Astrocyte (in vitro differentiated cells and primary cell): ENCODE measurements at regions not wholly inside any gene's neighbourhood (a gene's known extent, or its start where the extent isn't known, plus 50 kb on each side); places are given as distances from the start of the nearest gene placed in this dataset.
A peak's percentile ranks its signal among the peaks of the same experiment; 100 is the strongest.

Experiments used
- DNase-seq: peaks from one replicate; pipeline ENCODE4 v3.0.0-alpha.2; 2010; ENCODE audit warnings: low read depth
- FAIRE-seq: peaks from 2 replicates; lab custom pipeline; 2011; peaks lifted over from hg19 to GRCh38; lab: Jason Lieb, UNC
- H2AFZ ChIP-seq: 2 replicates; pipeline ENCODE4 v1.6.0; 2012; ENCODE audit warnings: low read depth, low read length, inconsistent platforms
- H3K27ac ChIP-seq: 2 replicates; pipeline ENCODE4 v1.5.1; 2011; ENCODE audit warnings: low read depth, low read length, inconsistent platforms
- H3K27me3 ChIP-seq: 2 replicates; pipeline ENCODE4 v1.6.0; 2011; ENCODE audit warnings: low read length, inconsistent platforms; ENCODE audit not compliant: insufficient read depth
- H3K36me3 ChIP-seq: 2 replicates; pipeline ENCODE4 v1.5.1; 2011; ENCODE audit warnings: low read length, inconsistent platforms; ENCODE audit not compliant: insufficient read depth
- H3K4me1 ChIP-seq: 2 replicates; pipeline ENCODE4 v1.5.1; 2011; ENCODE audit warnings: low read length, inconsistent platforms; ENCODE audit not compliant: insufficient read depth
- H3K4me2 ChIP-seq: 2 replicates; pipeline ENCODE4 v1.6.0; 2012; ENCODE audit warnings: low read length, inconsistent platforms
- H3K4me3 ChIP-seq: 2 replicates; pipeline ENCODE4 v1.5.1; 2011; ENCODE audit warnings: low read depth, mild to moderate bottlenecking, low read length, inconsistent platforms; ENCODE audit not compliant: insufficient read depth
- H3K79me2 ChIP-seq: 2 replicates; pipeline ENCODE4 v1.6.0; 2012; ENCODE audit warnings: mild to moderate bottlenecking, low read length, inconsistent platforms; ENCODE audit not compliant: insufficient read depth
- H3K9ac ChIP-seq: 2 replicates; pipeline ENCODE4 v1.6.0; 2012; ENCODE audit warnings: mild to moderate bottlenecking, low read length, inconsistent platforms
- H3K9me3 ChIP-seq: 2 replicates; pipeline ENCODE4 v1.5.1; 2012; ENCODE audit warnings: low read depth, mild to moderate bottlenecking, low read length, inconsistent platforms; ENCODE audit not compliant: insufficient read depth
- H4K20me1 ChIP-seq: 2 replicates; pipeline ENCODE4 v1.6.0; 2012; ENCODE audit warnings: low read length, inconsistent platforms; ENCODE audit not compliant: insufficient read depth
- H3K27ac Mint-ChIP-seq: one replicate; pipeline ENCODE4 v1.8.0; 2021; ENCODE audit warnings: mild to moderate bottlenecking, mixed read lengths; ENCODE audit not compliant: unreplicated experiment
- H3K27me3 Mint-ChIP-seq: one replicate; pipeline ENCODE4 v1.8.0; 2021; ENCODE audit warnings: low read depth, mixed read lengths; ENCODE audit not compliant: unreplicated experiment
- H3K36me3 Mint-ChIP-seq: one replicate; pipeline ENCODE4 v1.8.0; 2021; ENCODE audit warnings: low read depth, mixed read lengths; ENCODE audit not compliant: unreplicated experiment
- H3K4me1 Mint-ChIP-seq: one replicate; pipeline ENCODE4 v1.8.0; 2021; ENCODE audit warnings: low read depth, mixed read lengths; ENCODE audit not compliant: unreplicated experiment
- H3K4me3 Mint-ChIP-seq: one replicate; pipeline ENCODE4 v1.8.0; 2021; ENCODE audit warnings: mild to moderate bottlenecking, moderate library complexity, mixed read lengths; ENCODE audit not compliant: unreplicated experiment
- H3K9me3 Mint-ChIP-seq: one replicate; pipeline ENCODE4 v1.8.0; 2021; ENCODE audit warnings: mild to moderate bottlenecking, mixed read lengths; ENCODE audit not compliant: unreplicated experiment
- EZH2 ChIP-seq: IDR thresholded peaks from 2 replicates; pipeline ENCODE4 v1.6.1; 2012; ENCODE audit warnings: mild to moderate bottlenecking, low read length, inconsistent platforms; ENCODE audit not compliant: insufficient read depth
- TF ChIP-seq, protein P1 (sequence below): IDR thresholded peaks from 2 replicates; pipeline ENCODE4 v1.5.1; 2011; ENCODE audit warnings: low read depth, mild to moderate bottlenecking, inconsistent platforms, low read length, moderate library complexity; ENCODE audit not compliant: insufficient read depth

DNA sequence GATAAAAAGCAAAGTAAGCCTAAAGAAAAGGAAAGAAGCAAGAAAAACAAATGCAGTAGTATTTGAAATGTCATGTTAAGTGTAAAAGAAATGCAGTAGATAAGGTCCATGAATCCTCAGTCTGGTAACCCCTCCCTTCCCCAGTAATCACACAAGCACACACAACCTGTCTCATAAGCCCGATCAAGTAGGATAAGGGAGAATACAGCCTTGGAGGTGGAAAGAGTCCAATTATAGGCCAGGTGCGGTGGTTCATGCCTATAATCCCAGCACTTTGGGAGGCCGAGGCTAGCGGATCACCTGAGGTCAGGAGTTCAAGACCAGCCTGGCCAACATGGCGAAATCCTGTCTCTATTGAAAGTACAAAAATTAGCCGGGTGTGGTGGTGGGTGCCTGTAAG, 117.9 kb downstream of the GADD45G start:
- no peak overlapping the region for H2AFZ ChIP-seq
- no peaks in the 10 kb centered on the region for H4K20me1 ChIP-seq
- H3K4me1 ChIP-seq = no peaks in the 10 kb centered on the region
- DNase-seq (no peak), FAIRE-seq (no peak)
- H3K36me3 ChIP-seq = no peaks in the 10 kb centered on the region
- H3K9me3 Mint-ChIP-seq = peaks cover 15% of the 10 kb centered on the region
- H3K27me3 Mint-ChIP-seq = peaks cover 33% of the 10 kb centered on the region
- no peaks in the 10 kb centered on the region for H3K9me3 ChIP-seq
- no peak overlapping the region for H3K27ac Mint-ChIP-seq
- no peak overlapping the region for H3K9ac ChIP-seq
- H3K27ac ChIP-seq = no peak overlapping the region
- no peak overlapping the region for H3K4me3 ChIP-seq
- no peaks in the 10 kb centered on the region for H3K36me3 Mint-ChIP-seq
- TF ChIP-seq EZH2 = no peak
- TF ChIP-seq, protein P1, sequence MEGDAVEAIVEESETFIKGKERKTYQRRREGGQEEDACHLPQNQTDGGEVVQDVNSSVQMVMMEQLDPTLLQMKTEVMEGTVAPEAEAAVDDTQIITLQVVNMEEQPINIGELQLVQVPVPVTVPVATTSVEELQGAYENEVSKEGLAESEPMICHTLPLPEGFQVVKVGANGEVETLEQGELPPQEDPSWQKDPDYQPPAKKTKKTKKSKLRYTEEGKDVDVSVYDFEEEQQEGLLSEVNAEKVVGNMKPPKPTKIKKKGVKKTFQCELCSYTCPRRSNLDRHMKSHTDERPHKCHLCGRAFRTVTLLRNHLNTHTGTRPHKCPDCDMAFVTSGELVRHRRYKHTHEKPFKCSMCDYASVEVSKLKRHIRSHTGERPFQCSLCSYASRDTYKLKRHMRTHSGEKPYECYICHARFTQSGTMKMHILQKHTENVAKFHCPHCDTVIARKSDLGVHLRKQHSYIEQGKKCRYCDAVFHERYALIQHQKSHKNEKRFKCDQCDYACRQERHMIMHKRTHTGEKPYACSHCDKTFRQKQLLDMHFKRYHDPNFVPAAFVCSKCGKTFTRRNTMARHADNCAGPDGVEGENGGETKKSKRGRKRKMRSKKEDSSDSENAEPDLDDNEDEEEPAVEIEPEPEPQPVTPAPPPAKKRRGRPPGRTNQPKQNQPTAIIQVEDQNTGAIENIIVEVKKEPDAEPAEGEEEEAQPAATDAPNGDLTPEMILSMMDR = no peak
- H3K4me2 ChIP-seq = no peak overlapping the region
- H3K27me3 ChIP-seq = no peaks in the 10 kb centered on the region
- no peaks in the 10 kb centered on the region for H3K79me2 ChIP-seq
- no peak overlapping the region for H3K4me3 Mint-ChIP-seq
- H3K4me1 Mint-ChIP-seq = peaks cover 3% of the 10 kb centered on the region

DNA sequence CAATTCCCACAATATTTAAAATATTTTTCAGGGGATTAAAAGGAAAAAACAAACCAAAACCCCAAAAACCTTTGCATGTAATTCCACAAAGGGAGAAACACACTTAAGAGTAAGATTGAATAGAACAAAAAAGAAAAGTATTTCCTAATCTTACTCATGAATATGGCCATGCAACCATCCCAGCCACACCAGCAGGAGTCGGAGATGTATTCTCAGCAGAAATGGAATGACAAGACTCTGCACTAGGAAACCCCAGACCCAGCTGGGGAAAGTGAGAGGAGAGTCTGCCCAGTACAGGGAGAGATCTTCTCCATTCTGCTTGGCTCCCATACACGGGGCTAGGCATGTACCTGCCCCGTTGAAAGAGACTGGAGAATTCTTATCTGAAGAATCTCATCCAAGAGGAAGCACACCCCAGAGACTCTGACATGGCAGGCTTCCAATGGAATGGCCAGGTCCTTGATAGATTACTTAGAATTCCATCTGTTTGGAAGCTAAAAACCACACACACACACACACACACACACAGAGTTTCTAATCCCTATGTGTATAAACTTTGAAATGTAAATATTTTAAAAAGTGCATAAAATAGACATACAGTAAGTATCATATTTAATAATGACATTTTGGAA, 118.8 kb downstream of the GADD45G start:
- Histone ChIP-seq H3K9ac (no peak overlapping the region), H3K36me3 (no peaks in the 10 kb centered on the region), H3K9me3 (no peaks in the 10 kb centered on the region), H2AFZ (no peak overlapping the region), H3K27me3 (no peaks in the 10 kb centered on the region), H3K4me1 (no peaks in the 10 kb centered on the region), H4K20me1 (no peaks in the 10 kb centered on the region), H3K79me2 (no peaks in the 10 kb centered on the region), H3K4me3 (no peak overlapping the region), H3K27ac (no peak overlapping the region), H3K4me2 (no peak overlapping the region)
- no peaks in the 10 kb centered on the region for H3K4me1 Mint-ChIP-seq
- H3K4me3 Mint-ChIP-seq = no peak overlapping the region
- DNase-seq (peak; percentile 49), FAIRE-seq (no peak)
- TF ChIP-seq, protein P1 = no peak
- no peak for TF ChIP-seq EZH2
- no peaks in the 10 kb centered on the region for H3K36me3 Mint-ChIP-seq
- H3K27me3 Mint-ChIP-seq = peaks cover 36% of the 10 kb centered on the region
- peaks cover 15% of the 10 kb centered on the region for H3K9me3 Mint-ChIP-seq
- no peak overlapping the region for H3K27ac Mint-ChIP-seq

DNA sequence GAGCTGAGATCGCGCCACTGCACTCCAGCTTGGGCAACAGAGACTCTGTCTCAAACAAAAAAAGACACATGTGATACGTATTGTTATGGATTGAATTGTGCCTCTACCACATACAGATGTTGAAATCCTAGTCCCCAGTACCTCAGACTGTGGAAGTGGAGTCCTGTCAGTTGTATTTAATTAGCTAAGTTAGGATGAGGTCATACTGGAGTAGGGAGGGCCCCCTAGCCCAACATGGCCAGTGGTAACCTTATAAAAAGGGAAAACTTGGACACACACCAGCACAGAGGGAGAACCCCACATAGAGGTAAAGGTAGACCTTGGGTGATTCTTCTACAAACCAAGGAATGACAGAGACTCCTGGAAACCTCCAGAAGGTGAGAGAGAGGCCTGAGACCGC, 119.8 kb downstream of the GADD45G start:
- no peaks in the 10 kb centered on the region for H3K79me2 ChIP-seq

More for the DNA sequence above, 119.8 kb downstream of the GADD45G start:
- no peaks in the 10 kb centered on the region for H3K27me3 ChIP-seq
- H3K36me3 ChIP-seq = no peaks in the 10 kb centered on the region
- H4K20me1 ChIP-seq = no peaks in the 10 kb centered on the region
- no peak for TF ChIP-seq EZH2
- TF ChIP-seq, protein P1 = no peak
- Mint-ChIP-seq H3K4me1 (peaks cover 5% of the 10 kb centered on the region), H3K27ac (no peak overlapping the region), H3K4me3 (no peak overlapping the region), H3K9me3 (peaks cover 13% of the 10 kb centered on the region), H3K27me3 (peaks cover 39% of the 10 kb centered on the region), H3K36me3 (no peaks in the 10 kb centered on the region)
- DNase-seq (no peak), FAIRE-seq (no peak)
- H2AFZ ChIP-seq = no peak overlapping the region
- H3K9ac ChIP-seq = no peak overlapping the region
- no peak overlapping the region for H3K27ac ChIP-seq
- peaks cover under 1% of the 10 kb centered on the region for H3K4me1 ChIP-seq
- H3K4me3 ChIP-seq = no peak overlapping the region
- H3K9me3 ChIP-seq = no peaks in the 10 kb centered on the region
- no peak overlapping the region for H3K4me2 ChIP-seq
